ENCODE measurements at regions not wholly inside any gene's neighbourhood (a gene's known extent, or its start where the extent isn't known, plus 50 kb on each side); places are given as distances from the start of the nearest gene placed in this dataset.

- no peaks in the 10 kb centered on the region for H3K4me1 Mint-ChIP-seq
- TF ChIP-seq CTCF (IDR thresholded peaks at IDR 0.05) = no peak
- no peaks in the 10 kb centered on the region for H3K36me3 Mint-ChIP-seq (ENCODE audit: low read depth)
- peaks cover 28% of the 10 kb centered on the region for H3K27me3 Mint-ChIP-seq
- ATAC-seq (ENCODE audit: low read depth) (no peak), DNase-seq (no peak)
- no peak overlapping the region for H3K4me3 Mint-ChIP-seq
- ChIA-PET CTCF (no interaction called here), POLR2A (no interaction called here)
- H3K9me3 Mint-ChIP-seq = no peaks in the 10 kb centered on the region
- intact Hi-C loops (cut with micrococcal nuclease) = no loop called here
- no peak overlapping the region for H3K27ac Mint-ChIP-seq
These were observed 101.6 kb downstream of the CPN2 start for GRCh38 chr3:194249323-194250097.

- no peak overlapping the region for H3K4me3 Mint-ChIP-seq
- ChIA-PET CTCF (no interaction called here), POLR2A (no interaction called here)
- intact Hi-C loops (cut with micrococcal nuclease) = no loop called here
- peaks cover 28% of the 10 kb centered on the region for H3K27me3 Mint-ChIP-seq
- ATAC-seq (ENCODE audit: low read depth) (no peak), DNase-seq (no peak)
- H3K36me3 Mint-ChIP-seq (ENCODE audit: low read depth) = no peaks in the 10 kb centered on the region
- H3K4me1 Mint-ChIP-seq = peaks cover 4% of the 10 kb centered on the region
- TF ChIP-seq CTCF (IDR thresholded peaks at IDR 0.05) = no peak
- no peak overlapping the region for H3K27ac Mint-ChIP-seq
- H3K9me3 Mint-ChIP-seq = no peaks in the 10 kb centered on the region
These were observed 100.8 kb downstream of the CPN2 start for GRCh38 chr3:194250098-194251002.

GRCh38 chr3:194251007-194251406 lies 100.1 kb downstream of the CPN2 start:
- no peak overlapping the region for H3K27ac Mint-ChIP-seq
- H3K27me3 Mint-ChIP-seq = peaks cover 28% of the 10 kb centered on the region
- H3K4me1 Mint-ChIP-seq = peaks cover 10% of the 10 kb centered on the region
- CTCF ChIA-PET = no interaction called here
- DNase-seq (no peak), ATAC-seq (ENCODE audit: low read depth) (no peak)
- POLR2A ChIA-PET = no interaction called here
- H3K4me3 Mint-ChIP-seq = no peak overlapping the region
- no peaks in the 10 kb centered on the region for H3K9me3 Mint-ChIP-seq
- TF ChIP-seq CTCF (IDR thresholded peaks at IDR 0.05) = no peak
- intact Hi-C loops (cut with micrococcal nuclease) = no loop called here
- no peaks in the 10 kb centered on the region for H3K36me3 Mint-ChIP-seq (ENCODE audit: low read depth)

GRCh38 chr3:194251461-194251860 lies 99.7 kb downstream of the CPN2 start:
- H3K4me1 Mint-ChIP-seq = peaks cover 10% of the 10 kb centered on the region
- CTCF ChIA-PET = no interaction called here
- no peak for TF ChIP-seq CTCF (IDR thresholded peaks at IDR 0.05)
- H3K4me3 Mint-ChIP-seq = no peak overlapping the region
- H3K9me3 Mint-ChIP-seq = no peaks in the 10 kb centered on the region
- no peak for DNase-seq
- H3K27me3 Mint-ChIP-seq = peaks cover 28% of the 10 kb centered on the region
- no peak overlapping the region for H3K27ac Mint-ChIP-seq
- intact Hi-C loops (cut with micrococcal nuclease) = no loop called here
- no peaks in the 10 kb centered on the region for H3K36me3 Mint-ChIP-seq (ENCODE audit: low read depth)
- POLR2A ChIA-PET = no interaction called here
- ATAC-seq (ENCODE audit: low read depth) = no peak

GRCh38 chr3:194251891-194252560 lies 99.1 kb downstream of the CPN2 start:
- H3K4me3 Mint-ChIP-seq = no peak overlapping the region

More at GRCh38 chr3:194251891-194252560, 99.1 kb downstream of the CPN2 start:
- H3K27ac Mint-ChIP-seq = no peak overlapping the region
- peaks cover 10% of the 10 kb centered on the region for H3K4me1 Mint-ChIP-seq
- no peak for DNase-seq
- intact Hi-C loops (cut with micrococcal nuclease) = no loop called here
- peaks cover 28% of the 10 kb centered on the region for H3K27me3 Mint-ChIP-seq
- no peak for ATAC-seq (ENCODE audit: low read depth)
- no peak for TF ChIP-seq CTCF (IDR thresholded peaks at IDR 0.05)
- ChIA-PET POLR2A (no interaction called here), CTCF (no interaction called here)
- no peaks in the 10 kb centered on the region for H3K9me3 Mint-ChIP-seq
- no peaks in the 10 kb centered on the region for H3K36me3 Mint-ChIP-seq (ENCODE audit: low read depth)
